Chondrocyte (in vitro differentiated cells): ENCODE measurements at regions not wholly inside any gene's neighbourhood (a gene's known extent, or its start where the extent isn't known, plus 50 kb on each side); places are given as distances from the start of the nearest gene placed in this dataset.

ENCODE experiments used
- DNase-seq: peaks from one replicate; pipeline ENCODE4 v3.0.0; 2021; ENCODE audit warnings: mixed read lengths, low spot score
- H3K27ac Mint-ChIP-seq: one replicate; pipeline ENCODE4 v1.8.0; 2021; ENCODE audit warnings: mild to moderate bottlenecking, moderate library complexity, mixed read lengths; ENCODE audit not compliant: unreplicated experiment
- H3K27me3 Mint-ChIP-seq: 2 replicates; pipeline ENCODE4 v1.8.0; 2021; ENCODE audit warnings: low read depth, mixed read lengths
- H3K36me3 Mint-ChIP-seq: 2 replicates; pipeline ENCODE4 v1.8.0; 2021; ENCODE audit warnings: low read depth, mixed read lengths
- H3K4me1 Mint-ChIP-seq: 2 replicates; pipeline ENCODE4 v1.8.0; 2021; ENCODE audit warnings: low read depth, mild to moderate bottlenecking, mixed read lengths
- H3K4me3 Mint-ChIP-seq: one replicate; pipeline ENCODE4 v1.8.0; 2021; ENCODE audit warnings: mild to moderate bottlenecking, moderate library complexity, mixed read lengths; ENCODE audit not compliant: unreplicated experiment
- H3K9me3 Mint-ChIP-seq: 2 replicates; pipeline ENCODE4 v1.8.0; 2021; ENCODE audit warnings: low read depth, mixed read lengths
- CTCF ChIP-seq: fragments of 200-600 bp; sonication (generic); IDR thresholded peaks from 2 replicates; pipeline ENCODE4 v1.5.0; 2021; ENCODE audit warnings: antibody characterized with exemption, mild to moderate bottlenecking, moderate library complexity

DNA sequence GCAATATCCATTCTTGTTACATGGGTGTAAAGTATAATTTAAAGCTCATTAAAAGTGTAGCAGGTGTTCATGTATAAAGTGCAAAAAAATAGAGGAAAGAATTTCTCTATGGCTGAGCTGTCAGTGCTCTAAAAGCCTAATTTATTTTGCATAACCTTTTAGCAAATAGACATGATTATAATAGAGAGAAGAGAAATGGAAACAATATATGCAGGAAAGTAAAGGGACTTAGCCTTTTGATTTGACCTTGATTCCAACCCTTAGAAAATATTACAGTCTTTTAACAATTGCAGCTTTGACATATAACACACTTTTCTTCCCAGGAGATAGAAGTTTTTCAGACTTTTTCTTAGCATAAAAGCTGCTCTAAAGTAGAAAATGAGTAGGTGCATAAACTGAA is 978.3 kb downstream of the PCDH18 start:
- Mint-ChIP-seq H3K4me1 (no peaks in the 10 kb centered on the region), H3K27me3 (no peaks in the 10 kb centered on the region), H3K4me3 (no peak overlapping the region), H3K36me3 (no peaks in the 10 kb centered on the region), H3K9me3 (no peaks in the 10 kb centered on the region), H3K27ac (no peak overlapping the region)
- TF ChIP-seq CTCF: no peak
- no peak for DNase-seq

GRCh38 chr4:136551753-136552152 is 980.5 kb downstream of the PCDH18 start:
- Mint-ChIP-seq H3K27ac (no peak overlapping the region), H3K4me3 (no peak overlapping the region), H3K36me3 (no peaks in the 10 kb centered on the region), H3K4me1 (no peaks in the 10 kb centered on the region), H3K9me3 (no peaks in the 10 kb centered on the region), H3K27me3 (no peaks in the 10 kb centered on the region)
- no peak for DNase-seq
- TF ChIP-seq CTCF: no peak

GRCh38 chr4:136540747-136541146 is 991.5 kb downstream of the PCDH18 start:
- Mint-ChIP-seq H3K27me3 (no peaks in the 10 kb centered on the region), H3K4me3 (no peak overlapping the region), H3K9me3 (no peaks in the 10 kb centered on the region), H3K4me1 (no peaks in the 10 kb centered on the region), H3K36me3 (no peaks in the 10 kb centered on the region), H3K27ac (no peak overlapping the region)
- no peak for DNase-seq
- no peak for TF ChIP-seq CTCF

- no peaks in the 10 kb centered on the region for H3K27me3 Mint-ChIP-seq
- no peak overlapping the region for H3K4me3 Mint-ChIP-seq
- no peak overlapping the region for H3K27ac Mint-ChIP-seq
- no peak for DNase-seq
- H3K9me3 Mint-ChIP-seq: no peaks in the 10 kb centered on the region
- peaks cover 7% of the 10 kb centered on the region for H3K4me1 Mint-ChIP-seq
- H3K36me3 Mint-ChIP-seq: no peaks in the 10 kb centered on the region
- no peak for TF ChIP-seq CTCF
These were observed 1004.2 kb downstream of the PCDH18 start for GRCh38 chr4:136528131-136528530.

DNA sequence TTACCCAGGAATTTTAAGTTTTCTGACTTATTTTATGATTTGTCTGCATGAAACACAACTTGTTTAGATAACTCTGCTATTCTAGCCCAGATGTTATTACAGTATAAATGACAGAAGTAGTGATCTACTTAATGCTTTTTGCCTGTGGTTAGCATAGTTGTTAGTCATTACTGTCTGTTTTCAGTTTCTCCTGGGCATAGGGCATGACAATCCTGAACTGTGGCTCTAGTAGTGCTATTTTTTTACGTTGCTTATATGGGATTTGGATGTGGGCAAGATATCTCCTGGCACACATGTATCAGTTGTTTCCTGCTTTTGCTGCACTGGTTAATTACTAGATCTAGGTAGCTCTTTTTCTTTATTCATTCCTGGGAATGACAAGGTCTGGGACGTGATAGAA is 1005.8 kb downstream of the PCDH18 start:
- DNase-seq: no peak
- TF ChIP-seq CTCF: no peak
- H3K4me3 Mint-ChIP-seq: no peak overlapping the region
- H3K9me3 Mint-ChIP-seq: no peaks in the 10 kb centered on the region
- H3K27me3 Mint-ChIP-seq: no peaks in the 10 kb centered on the region
- peaks cover 7% of the 10 kb centered on the region for H3K4me1 Mint-ChIP-seq
- H3K27ac Mint-ChIP-seq: no peak overlapping the region
- no peaks in the 10 kb centered on the region for H3K36me3 Mint-ChIP-seq
